ENCODE measurements at regions not wholly inside any gene's neighbourhood (a gene's known extent, or its start where the extent isn't known, plus 50 kb on each side); places are given as distances from the start of the nearest gene placed in this dataset.

- Histone ChIP-seq H3K4me3 (no peak overlapping the region), H3K36me3 (no peaks in the 10 kb centered on the region), H3K27me3 (no peaks in the 10 kb centered on the region), H3K9me3 (no peaks in the 10 kb centered on the region)
- no peak for DNase-seq
These were observed 341.7 kb upstream of the PROK2 start for GRCh38 chr3:72126441-72127223.

GRCh38 chr3:72123908-72124441, 339.0 kb upstream of the PROK2 start:
- H3K36me3 ChIP-seq, result no peaks in the 10 kb centered on the region
- DNase-seq, result peak; percentile 78
- no peaks in the 10 kb centered on the region for H3K27me3 ChIP-seq
- no peak overlapping the region for H3K4me3 ChIP-seq
- no peaks in the 10 kb centered on the region for H3K9me3 ChIP-seq

GRCh38 chr3:72120806-72121778, 336.1 kb upstream of the PROK2 start:
- H3K4me3 ChIP-seq, result no peak overlapping the region
- no peaks in the 10 kb centered on the region for H3K27me3 ChIP-seq
- no peaks in the 10 kb centered on the region for H3K36me3 ChIP-seq
- no peaks in the 10 kb centered on the region for H3K9me3 ChIP-seq
- DNase-seq, result no peak

- Histone ChIP-seq H3K36me3 (no peaks in the 10 kb centered on the region), H3K9me3 (no peaks in the 10 kb centered on the region), H3K4me3 (no peak overlapping the region), H3K27me3 (no peaks in the 10 kb centered on the region)
- no peak for DNase-seq
These were observed 335.1 kb upstream of the PROK2 start for GRCh38 chr3:72120039-72120438.

- no peak overlapping the region for H3K4me3 ChIP-seq
- no peaks in the 10 kb centered on the region for H3K27me3 ChIP-seq
- H3K36me3 ChIP-seq, result no peaks in the 10 kb centered on the region
- H3K9me3 ChIP-seq, result no peaks in the 10 kb centered on the region
- no peak for DNase-seq
These were observed 333.7 kb upstream of the PROK2 start for GRCh38 chr3:72118628-72119027.

GRCh38 chr3:72116226-72116625, 331.3 kb upstream of the PROK2 start:
- no peak for DNase-seq
- Histone ChIP-seq H3K4me3 (no peak overlapping the region), H3K9me3 (no peaks in the 10 kb centered on the region), H3K36me3 (no peaks in the 10 kb centered on the region), H3K27me3 (no peaks in the 10 kb centered on the region)

- DNase-seq, result no peak
- H3K27me3 ChIP-seq, result no peaks in the 10 kb centered on the region
- no peaks in the 10 kb centered on the region for H3K36me3 ChIP-seq
- no peak overlapping the region for H3K4me3 ChIP-seq
- no peaks in the 10 kb centered on the region for H3K9me3 ChIP-seq
These were observed 330.4 kb upstream of the PROK2 start for GRCh38 chr3:72115307-72115706.

- Histone ChIP-seq H3K36me3 (no peaks in the 10 kb centered on the region), H3K9me3 (no peaks in the 10 kb centered on the region), H3K27me3 (no peaks in the 10 kb centered on the region), H3K4me3 (no peak overlapping the region)
- no peak for DNase-seq
These were observed 329.8 kb upstream of the PROK2 start for GRCh38 chr3:72114773-72115172.

GRCh38 chr3:72113964-72114363, 329.0 kb upstream of the PROK2 start:
- no peak for DNase-seq
- no peaks in the 10 kb centered on the region for H3K36me3 ChIP-seq
- no peaks in the 10 kb centered on the region for H3K9me3 ChIP-seq
- H3K27me3 ChIP-seq, result no peaks in the 10 kb centered on the region
- no peak overlapping the region for H3K4me3 ChIP-seq

GRCh38 chr3:72113564-72113963, 328.6 kb upstream of the PROK2 start:
- DNase-seq, result no peak
- no peaks in the 10 kb centered on the region for H3K9me3 ChIP-seq
- no peaks in the 10 kb centered on the region for H3K36me3 ChIP-seq
- H3K4me3 ChIP-seq, result no peak overlapping the region
- H3K27me3 ChIP-seq, result no peaks in the 10 kb centered on the region

GRCh38 chr3:72112435-72112834, 327.5 kb upstream of the PROK2 start:
- no peak for DNase-seq
- no peak overlapping the region for H3K4me3 ChIP-seq
- H3K9me3 ChIP-seq, result no peaks in the 10 kb centered on the region
- H3K27me3 ChIP-seq, result no peaks in the 10 kb centered on the region
- no peaks in the 10 kb centered on the region for H3K36me3 ChIP-seq

- Histone ChIP-seq H3K27me3 (no peaks in the 10 kb centered on the region), H3K36me3 (no peaks in the 10 kb centered on the region), H3K9me3 (no peaks in the 10 kb centered on the region), H3K4me3 (no peak overlapping the region)
- no peak for DNase-seq
These were observed 326.6 kb upstream of the PROK2 start for GRCh38 chr3:72111265-72112205.

GRCh38 chr3:72109327-72110259, 324.6 kb upstream of the PROK2 start:
- Histone ChIP-seq H3K4me3 (no peak overlapping the region), H3K36me3 (no peaks in the 10 kb centered on the region)
- no peak for DNase-seq

GRCh38 chr3:72105306-72105705, 320.4 kb upstream of the PROK2 start:
- DNase-seq, result no peak
- Histone ChIP-seq H3K9me3 (no peaks in the 10 kb centered on the region), H3K27me3 (no peaks in the 10 kb centered on the region), H3K4me3 (no peak overlapping the region), H3K36me3 (no peaks in the 10 kb centered on the region)

More at GRCh38 chr3:72109327-72110259, 324.6 kb upstream of the PROK2 start:
- no peaks in the 10 kb centered on the region for H3K27me3 ChIP-seq
- H3K9me3 ChIP-seq, result no peaks in the 10 kb centered on the region

- H3K9me3 ChIP-seq, result no peaks in the 10 kb centered on the region
- no peaks in the 10 kb centered on the region for H3K36me3 ChIP-seq
- H3K27me3 ChIP-seq, result no peaks in the 10 kb centered on the region
- DNase-seq, result no peak
- no peak overlapping the region for H3K4me3 ChIP-seq
These were observed 317.2 kb upstream of the PROK2 start for GRCh38 chr3:72102112-72102616.
